ENCODE measurements at regions not wholly inside any gene's neighbourhood (a gene's known extent, or its start where the extent isn't known, plus 50 kb on each side); places are given as distances from the start of the nearest gene placed in this dataset.

- Histone ChIP-seq H4K20me1 (ENCODE audit: insufficient read depth) (no peaks in the 10 kb centered on the region), H3F3A (replicated peaks; ENCODE audit: insufficient read depth) (no peaks in the 10 kb centered on the region), H3K27ac (ENCODE audit: low read depth in 2 of 2, low read length in 1 of 2) (no peak overlapping the region), H3K4me3 (ENCODE audit: low read depth in 2 of 2, low read length in 1 of 2) (no peak overlapping the region), H3K79me2 (ENCODE audit: insufficient read depth) (no peaks in the 10 kb centered on the region), H3K9me2 (no peaks in the 10 kb centered on the region), H2AFZ (ENCODE audit: low read depth) (no peak overlapping the region), H3K36me3 (replicated peaks in 1 of 2; ENCODE audit: control insufficient read depth in 1 of 2, insufficient read depth in 2 of 2, low read length in 1 of 2) (no peaks in the 10 kb centered on the region), H3K27me3 (ENCODE audit: insufficient read depth) (peaks cover 27% of the 10 kb centered on the region; the same call in 1 of the 2 replicates), H3K4me1 (ENCODE audit: control insufficient read depth in 1 of 2, insufficient read depth in 2 of 2, low read depth in 1 of 2, low read length in 1 of 2) (no peaks in the 10 kb centered on the region), H3K9ac (no peak overlapping the region), H3K4me2 (no peak overlapping the region), H3K9me3 (no peaks in the 10 kb centered on the region)
- CTCF ChIA-PET: no interaction called here
- DNase-seq: no peak
- no peak for TF ChIP-seq GATA2 (CRISPR knock-in tag; IDR thresholded peaks at IDR 0.05)
- no peak for TF ChIP-seq NFIC (IDR thresholded peaks at IDR 0.05; ENCODE audit: borderline replicate concordance)
- no peak for TF ChIP-seq MEF2A (IDR thresholded peaks at IDR 0.05; ENCODE audit: borderline replicate concordance, low read depth)
- no peak for TF ChIP-seq CHD2 (IDR thresholded peaks at IDR 0.05; ENCODE audit: low read length, partially characterized antibody)
- no peak for TF ChIP-seq RFX5 (IDR thresholded peaks at IDR 0.05; ENCODE audit: low read length)
- TF ChIP-seq GABPA (IDR thresholded peaks at IDR 0.05; ENCODE audit: low read depth): no peak
- TF ChIP-seq EZH2phosphoT487 (IDR thresholded peaks at IDR 0.05; ENCODE audit: borderline replicate concordance, low read depth): no peak
- no peak for TF ChIP-seq USF1 (IDR thresholded peaks at IDR 0.05; ENCODE audit: borderline replicate concordance, low read depth)
- TF ChIP-seq MAX (IDR thresholded peaks at IDR 0.05; ENCODE audit: low read depth): no peak
- TF ChIP-seq PBX3 (IDR thresholded peaks at IDR 0.05): no peak
- TF ChIP-seq, protein P1, sequence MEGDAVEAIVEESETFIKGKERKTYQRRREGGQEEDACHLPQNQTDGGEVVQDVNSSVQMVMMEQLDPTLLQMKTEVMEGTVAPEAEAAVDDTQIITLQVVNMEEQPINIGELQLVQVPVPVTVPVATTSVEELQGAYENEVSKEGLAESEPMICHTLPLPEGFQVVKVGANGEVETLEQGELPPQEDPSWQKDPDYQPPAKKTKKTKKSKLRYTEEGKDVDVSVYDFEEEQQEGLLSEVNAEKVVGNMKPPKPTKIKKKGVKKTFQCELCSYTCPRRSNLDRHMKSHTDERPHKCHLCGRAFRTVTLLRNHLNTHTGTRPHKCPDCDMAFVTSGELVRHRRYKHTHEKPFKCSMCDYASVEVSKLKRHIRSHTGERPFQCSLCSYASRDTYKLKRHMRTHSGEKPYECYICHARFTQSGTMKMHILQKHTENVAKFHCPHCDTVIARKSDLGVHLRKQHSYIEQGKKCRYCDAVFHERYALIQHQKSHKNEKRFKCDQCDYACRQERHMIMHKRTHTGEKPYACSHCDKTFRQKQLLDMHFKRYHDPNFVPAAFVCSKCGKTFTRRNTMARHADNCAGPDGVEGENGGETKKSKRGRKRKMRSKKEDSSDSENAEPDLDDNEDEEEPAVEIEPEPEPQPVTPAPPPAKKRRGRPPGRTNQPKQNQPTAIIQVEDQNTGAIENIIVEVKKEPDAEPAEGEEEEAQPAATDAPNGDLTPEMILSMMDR (IDR thresholded peaks at IDR 0.05): no peak
- 36% methylated on average over 4 of the region's 6 CpGs for WGBS (ENCODE audit: low lambda C conversion rate)
- POLR2A ChIA-PET: no interaction called here
These were observed 85.3 kb upstream of the SLC22A23 start for GRCh38 chr6:3542032-3542640.

- Histone ChIP-seq H3K4me3 (ENCODE audit: low read depth in 2 of 2, low read length in 1 of 2) (no peak overlapping the region), H4K20me1 (ENCODE audit: insufficient read depth) (no peaks in the 10 kb centered on the region), H3K9me3 (no peaks in the 10 kb centered on the region), H3K4me2 (no peak overlapping the region), H2AFZ (ENCODE audit: low read depth) (no peak overlapping the region), H3K4me1 (ENCODE audit: control insufficient read depth in 1 of 2, insufficient read depth in 2 of 2, low read depth in 1 of 2, low read length in 1 of 2) (no peaks in the 10 kb centered on the region), H3K9me2 (no peaks in the 10 kb centered on the region), H3K27me3 (ENCODE audit: insufficient read depth) (peaks cover 37% of the 10 kb centered on the region; the same call in 1 of the 2 replicates), H3K9ac (no peak overlapping the region), H3K79me2 (ENCODE audit: insufficient read depth) (no peaks in the 10 kb centered on the region), H3K36me3 (replicated peaks in 1 of 2; ENCODE audit: control insufficient read depth in 1 of 2, insufficient read depth in 2 of 2, low read length in 1 of 2) (no peaks in the 10 kb centered on the region), H3F3A (replicated peaks; ENCODE audit: insufficient read depth) (no peaks in the 10 kb centered on the region), H3K27ac (ENCODE audit: low read depth in 2 of 2, low read length in 1 of 2) (no peak overlapping the region)
- CTCF ChIA-PET: no interaction called here
- WGBS (ENCODE audit: low lambda C conversion rate): 45% methylated on average over 9 of the region's 9 CpGs
- TF ChIP-seq ELF1 (IDR thresholded peaks at IDR 0.05): no peak
- TF ChIP-seq POLR2AphosphoS5 (IDR thresholded peaks at IDR 0.05; ENCODE audit: low read depth, low read length): no peak
- no peak for TF ChIP-seq USF1 (IDR thresholded peaks at IDR 0.05; ENCODE audit: borderline replicate concordance, low read depth)
- TF ChIP-seq TAF1 (IDR thresholded peaks at IDR 0.05; ENCODE audit: borderline replicate concordance, low read depth, low read length): no peak
- no peak for TF ChIP-seq SMC3 (IDR thresholded peaks at IDR 0.05; ENCODE audit: low read depth, low read length)
- no peak for TF ChIP-seq TCF12 (IDR thresholded peaks at IDR 0.05)
- TF ChIP-seq IRF3 (IDR thresholded peaks at IDR 0.05; ENCODE audit: low read depth, low read length): no peak
- no peak for TF ChIP-seq CHD2 (IDR thresholded peaks at IDR 0.05; ENCODE audit: low read length, partially characterized antibody)
- TF ChIP-seq RAD21 (IDR thresholded peaks at IDR 0.05; ENCODE audit: low read length): no peak
- TF ChIP-seq FOXM1 (IDR thresholded peaks at IDR 0.05; ENCODE audit: low read depth): no peak
- TF ChIP-seq EP300 (IDR thresholded peaks at IDR 0.05; ENCODE audit: borderline replicate concordance in 1 of 2, low read depth in 1 of 2, low read length in 1 of 2): no peak
- DNase-seq: no peak
- POLR2A ChIA-PET: no interaction called here
These were observed 84.2 kb upstream of the SLC22A23 start for GRCh38 chr6:3541006-3541585.

Measured in SK-N-SH (cell line).